ENCODE measurements at regions not wholly inside any gene's neighbourhood (a gene's known extent, or its start where the extent isn't known, plus 50 kb on each side); places are given as distances from the start of the nearest gene placed in this dataset.

DNA sequence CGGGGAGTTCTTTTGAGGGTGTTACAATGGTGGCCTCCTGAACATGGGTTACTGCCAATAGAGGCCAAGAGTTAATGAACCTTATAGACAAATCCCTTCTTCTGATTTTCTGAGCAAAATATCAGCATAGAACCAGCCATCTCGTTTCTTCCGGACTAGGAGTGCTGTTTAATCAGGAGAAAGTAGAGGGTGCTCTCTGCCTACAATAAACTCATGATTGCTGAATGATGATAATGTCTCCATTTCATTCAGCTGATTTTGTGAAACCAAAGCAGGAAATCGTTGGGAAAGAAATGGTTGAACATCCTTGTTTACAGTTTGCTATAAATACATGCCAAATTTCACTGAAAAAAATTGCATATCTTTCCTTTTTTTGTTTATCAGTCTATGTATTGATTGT, 142.8 kb upstream of the PLSCR5 start:
- TF ChIP-seq, protein P1, sequence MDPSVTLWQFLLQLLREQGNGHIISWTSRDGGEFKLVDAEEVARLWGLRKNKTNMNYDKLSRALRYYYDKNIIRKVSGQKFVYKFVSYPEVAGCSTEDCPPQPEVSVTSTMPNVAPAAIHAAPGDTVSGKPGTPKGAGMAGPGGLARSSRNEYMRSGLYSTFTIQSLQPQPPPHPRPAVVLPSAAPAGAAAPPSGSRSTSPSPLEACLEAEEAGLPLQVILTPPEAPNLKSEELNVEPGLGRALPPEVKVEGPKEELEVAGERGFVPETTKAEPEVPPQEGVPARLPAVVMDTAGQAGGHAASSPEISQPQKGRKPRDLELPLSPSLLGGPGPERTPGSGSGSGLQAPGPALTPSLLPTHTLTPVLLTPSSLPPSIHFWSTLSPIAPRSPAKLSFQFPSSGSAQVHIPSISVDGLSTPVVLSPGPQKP (IDR thresholded peaks at IDR 0.05; ENCODE audit: low read depth, low read length), result no peak
- TF ChIP-seq, protein P2, sequence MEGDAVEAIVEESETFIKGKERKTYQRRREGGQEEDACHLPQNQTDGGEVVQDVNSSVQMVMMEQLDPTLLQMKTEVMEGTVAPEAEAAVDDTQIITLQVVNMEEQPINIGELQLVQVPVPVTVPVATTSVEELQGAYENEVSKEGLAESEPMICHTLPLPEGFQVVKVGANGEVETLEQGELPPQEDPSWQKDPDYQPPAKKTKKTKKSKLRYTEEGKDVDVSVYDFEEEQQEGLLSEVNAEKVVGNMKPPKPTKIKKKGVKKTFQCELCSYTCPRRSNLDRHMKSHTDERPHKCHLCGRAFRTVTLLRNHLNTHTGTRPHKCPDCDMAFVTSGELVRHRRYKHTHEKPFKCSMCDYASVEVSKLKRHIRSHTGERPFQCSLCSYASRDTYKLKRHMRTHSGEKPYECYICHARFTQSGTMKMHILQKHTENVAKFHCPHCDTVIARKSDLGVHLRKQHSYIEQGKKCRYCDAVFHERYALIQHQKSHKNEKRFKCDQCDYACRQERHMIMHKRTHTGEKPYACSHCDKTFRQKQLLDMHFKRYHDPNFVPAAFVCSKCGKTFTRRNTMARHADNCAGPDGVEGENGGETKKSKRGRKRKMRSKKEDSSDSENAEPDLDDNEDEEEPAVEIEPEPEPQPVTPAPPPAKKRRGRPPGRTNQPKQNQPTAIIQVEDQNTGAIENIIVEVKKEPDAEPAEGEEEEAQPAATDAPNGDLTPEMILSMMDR (IDR thresholded peaks at IDR 0.05 in 2 of 3, conservative IDR thresholded peaks at IDR 0.05 in 1 of 3; ENCODE audit: control insufficient read depth in 2 of 3, extremely low read depth in 1 of 3, insufficient read depth in 1 of 3, low read depth in 3 of 3, low read length in 3 of 3), result peak in 1 of 3 experiments; percentile 16; a peak in 1 of 6 replicates
- TF ChIP-seq NFYB (IDR thresholded peaks at IDR 0.05; ENCODE audit: insufficient read depth, low read depth, low read length), result no peak
- TF ChIP-seq NFXL1 (IDR thresholded peaks at IDR 0.05; ENCODE audit: borderline replicate concordance), result no peak
- TF ChIP-seq, protein P3, sequence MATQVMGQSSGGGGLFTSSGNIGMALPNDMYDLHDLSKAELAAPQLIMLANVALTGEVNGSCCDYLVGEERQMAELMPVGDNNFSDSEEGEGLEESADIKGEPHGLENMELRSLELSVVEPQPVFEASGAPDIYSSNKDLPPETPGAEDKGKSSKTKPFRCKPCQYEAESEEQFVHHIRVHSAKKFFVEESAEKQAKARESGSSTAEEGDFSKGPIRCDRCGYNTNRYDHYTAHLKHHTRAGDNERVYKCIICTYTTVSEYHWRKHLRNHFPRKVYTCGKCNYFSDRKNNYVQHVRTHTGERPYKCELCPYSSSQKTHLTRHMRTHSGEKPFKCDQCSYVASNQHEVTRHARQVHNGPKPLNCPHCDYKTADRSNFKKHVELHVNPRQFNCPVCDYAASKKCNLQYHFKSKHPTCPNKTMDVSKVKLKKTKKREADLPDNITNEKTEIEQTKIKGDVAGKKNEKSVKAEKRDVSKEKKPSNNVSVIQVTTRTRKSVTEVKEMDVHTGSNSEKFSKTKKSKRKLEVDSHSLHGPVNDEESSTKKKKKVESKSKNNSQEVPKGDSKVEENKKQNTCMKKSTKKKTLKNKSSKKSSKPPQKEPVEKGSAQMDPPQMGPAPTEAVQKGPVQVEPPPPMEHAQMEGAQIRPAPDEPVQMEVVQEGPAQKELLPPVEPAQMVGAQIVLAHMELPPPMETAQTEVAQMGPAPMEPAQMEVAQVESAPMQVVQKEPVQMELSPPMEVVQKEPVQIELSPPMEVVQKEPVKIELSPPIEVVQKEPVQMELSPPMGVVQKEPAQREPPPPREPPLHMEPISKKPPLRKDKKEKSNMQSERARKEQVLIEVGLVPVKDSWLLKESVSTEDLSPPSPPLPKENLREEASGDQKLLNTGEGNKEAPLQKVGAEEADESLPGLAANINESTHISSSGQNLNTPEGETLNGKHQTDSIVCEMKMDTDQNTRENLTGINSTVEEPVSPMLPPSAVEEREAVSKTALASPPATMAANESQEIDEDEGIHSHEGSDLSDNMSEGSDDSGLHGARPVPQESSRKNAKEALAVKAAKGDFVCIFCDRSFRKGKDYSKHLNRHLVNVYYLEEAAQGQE (IDR thresholded peaks at IDR 0.05; ENCODE audit: low read depth, low read length), result no peak
- no peak for TF ChIP-seq SUZ12 (IDR thresholded peaks at IDR 0.05; ENCODE audit: unreplicated experiment)
- TF ChIP-seq MXI1 (IDR thresholded peaks at IDR 0.05; ENCODE audit: low read depth, low read length), result no peak
